ENCODE measurements at regions not wholly inside any gene's neighbourhood (a gene's known extent, or its start where the extent isn't known, plus 50 kb on each side); places are given as distances from the start of the nearest gene placed in this dataset.

DNA sequence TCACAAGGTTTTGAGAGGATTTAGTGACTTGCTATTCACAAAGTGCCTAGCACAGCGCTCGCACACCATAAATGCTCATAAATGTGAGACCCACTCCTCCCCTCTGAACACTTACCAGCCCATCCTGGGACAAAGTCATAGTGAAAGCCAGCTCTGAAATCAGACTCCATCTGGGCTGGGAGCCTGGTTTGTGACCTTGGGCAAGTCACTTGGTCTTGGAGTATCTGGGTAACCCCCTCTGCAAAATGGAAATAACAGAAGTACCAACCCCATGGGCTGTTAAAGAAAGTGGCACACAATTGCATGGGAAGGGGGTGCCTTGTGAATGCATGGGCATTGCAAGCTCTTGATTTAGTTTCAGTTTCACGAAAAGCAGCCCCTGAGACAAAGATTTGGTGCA is 104.7 kb upstream of the CDH5 start:
- TF ChIP-seq POLR2AphosphoS5 (IDR thresholded peaks at IDR 0.05): no peak
- no peak for TF ChIP-seq CTCF (IDR thresholded peaks at IDR 0.05)
- TF ChIP-seq POLR2A (IDR thresholded peaks at IDR 0.05): no peak
- no peak for TF ChIP-seq EP300 (IDR thresholded peaks at IDR 0.05)
